GM12878 (cell line): ENCODE measurements at regions not wholly inside any gene's neighbourhood (a gene's known extent, or its start where the extent isn't known, plus 50 kb on each side); places are given as distances from the start of the nearest gene placed in this dataset.

Experiments
- ATAC-seq: fragments of 200-7000 bp; cut with Tn5 transposase; 3 replicates; pipeline ENCODE4 v1.9.1; 2020; ENCODE audit warnings: mild to moderate bottlenecking, moderate library complexity
- BruUV-seq: library from RNA; stranded (reverse); fragments of 400-500 nt; replicated peaks from 2 replicates; lab custom pipeline; 2021; lab: Mats Ljungman, UMichigan
- CTCF ChIA-PET: fragments of 300-600 bp; sonication (Branson Sonifier 250); formaldehyde crosslinking; extraction: SDS; loops from one replicate; lab custom pipeline; 2021; ENCODE audit warnings: inconsistent platforms; lab: Yijun Ruan, JAX
- POLR2A ChIA-PET: fragments of 350-600 bp; formaldehyde crosslinking; extraction: SDS; loops from one replicate; lab custom pipeline; 2021; ENCODE audit warnings: inconsistent platforms; lab: Charles Lee
- RAD21 ChIA-PET: fragments of 300-600 bp; sonication (Branson Sonifier 250); formaldehyde crosslinking; loops from one replicate; lab custom pipeline; 2023; ENCODE audit warnings: antibody characterized with exemption; ENCODE audit not compliant: unreplicated experiment; lab: Charles Lee
- SMC1A ChIA-PET: fragments of 300-600 bp; sonication (Branson Sonifier 250); formaldehyde crosslinking; loops from one replicate; lab custom pipeline; 2023; ENCODE audit not compliant: unreplicated experiment, uncharacterized antibody; lab: Charles Lee
- DNase-seq: peaks from one replicate; pipeline ENCODE4 v3.0.0-alpha.2; 2011; ENCODE audit warnings: low read depth, low spot score
- FAIRE-seq: peaks from 3 replicates; lab custom pipeline; 2011; peaks lifted over from hg19 to GRCh38; lab: Jason Lieb, UNC
- H2AFZ ChIP-seq: 2 replicates; pipeline ENCODE4 v1.6.0; 2011; ENCODE audit warnings: low read depth, low read length, control low read depth; ENCODE audit not compliant: control insufficient read depth
- H3K27ac ChIP-seq: 2 replicates; pipeline ENCODE4 v1.5.1; 2011; ENCODE audit warnings: control low read depth; ENCODE audit not compliant: control insufficient read depth, insufficient read depth
- H3K27me3 ChIP-seq, 2 experiments: replicated peaks in 1 of 2; 2 replicates each; pipeline versions ENCODE4 v1.6.0 to v1.6.1; 2011; ENCODE audit warnings: low read length in 1 of 2; ENCODE audit not compliant: control insufficient read depth in 2 of 2, insufficient read depth in 2 of 2
- H3K36me3 ChIP-seq, 2 experiments: 2 replicates each; pipeline ENCODE4 v1.5.1; 2011; ENCODE audit warnings: low read length in 1 of 2; ENCODE audit not compliant: control insufficient read depth in 2 of 2, insufficient read depth in 2 of 2
- H3K4me1 ChIP-seq: 2 replicates; pipeline ENCODE4 v1.6.1; 2011; ENCODE audit warnings: mild to moderate bottlenecking, low read length, moderate library complexity, mixed read lengths; ENCODE audit not compliant: control insufficient read depth, insufficient read depth
- H3K4me2 ChIP-seq: 2 replicates; pipeline ENCODE4 v1.6.0; 2011; ENCODE audit warnings: control low read depth; ENCODE audit not compliant: control insufficient read depth, insufficient read depth
- H3K4me3 ChIP-seq: fragments of 200-600 bp; sonication (generic); 2 replicates; pipeline ENCODE4 v1.5.1; 2016
- H3K79me2 ChIP-seq: 2 replicates; pipeline ENCODE4 v1.6.0; 2011; ENCODE audit warnings: low read length; ENCODE audit not compliant: control insufficient read depth, insufficient read depth
- H3K9ac ChIP-seq: 2 replicates; pipeline ENCODE4 v1.8.0; 2011; ENCODE audit warnings: low read length, control low read depth, mixed read lengths; ENCODE audit not compliant: control insufficient read depth, insufficient read depth
- H3K9me3 ChIP-seq: replicated peaks from 3 replicates; pipeline ENCODE4 v1.5.1; 2011; ENCODE audit warnings: mild to moderate bottlenecking, low read length; ENCODE audit not compliant: control insufficient read depth, insufficient read depth
- H4K20me1 ChIP-seq: 2 replicates; pipeline ENCODE4 v1.6.0; 2011; ENCODE audit not compliant: control insufficient read depth, insufficient read depth
- CBX5 ChIP-seq: sonication (generic); IDR thresholded peaks from 2 replicates; pipeline ENCODE4 v1.6.1; 2016; ENCODE audit warnings: low read depth, moderate library complexity, mild to moderate bottlenecking, inconsistent platforms
- CEBPB ChIP-seq, 2 experiments: fragments of 150-350 bp in 1 of 2; IDR thresholded peaks; 2 replicates each; pipeline ENCODE4 v1.6.1; 2012 to 2014; ENCODE audit warnings: low read depth in 2 of 2, low read length in 2 of 2, borderline replicate concordance in 1 of 2, inconsistent platforms in 1 of 2
- CHD4 ChIP-seq: fragments of 200-600 bp; sonication (generic); IDR thresholded peaks from 2 replicates; pipeline ENCODE4 v1.6.1; 2016; ENCODE audit warnings: mild to moderate bottlenecking
- CREM ChIP-seq: IDR thresholded peaks from 2 replicates; pipeline ENCODE4 v1.6.1; 2014; ENCODE audit warnings: antibody characterized with exemption, low read depth
- EGR1 ChIP-seq, 2 experiments: IDR thresholded peaks; 1 replicate in 1 of 2; 2 replicates in 1 of 2; pipeline ENCODE4 v1.6.1; 2011 to 2012; ENCODE audit warnings: low read depth in 2 of 2, low read length in 2 of 2, borderline replicate concordance in 1 of 2, mild to moderate bottlenecking in 1 of 2, moderate library complexity in 1 of 2
- HDGF ChIP-seq: fragments of 450-650 bp; IDR thresholded peaks from 2 replicates; pipeline ENCODE4 v1.6.1; 2016; ENCODE audit warnings: antibody characterized with exemption
- IKZF2 ChIP-seq, 2 experiments: fragments of 450-650 bp; IDR thresholded peaks; 2 replicates each; pipeline ENCODE4 v1.6.1; 2017; ENCODE audit warnings: mild to moderate bottlenecking in 2 of 2, moderate library complexity in 2 of 2
- IRF4 ChIP-seq: IDR thresholded peaks from 2 replicates; pipeline ENCODE4 v1.6.1; 2011; ENCODE audit warnings: low read depth, low read length
- MEF2B ChIP-seq: fragments of 450-650 bp; IDR thresholded peaks from 2 replicates; pipeline ENCODE4 v1.6.1; 2018; ENCODE audit warnings: mild to moderate bottlenecking, moderate library complexity; ENCODE audit not compliant: partially characterized antibody, poor library complexity, severe bottlenecking
- PAX5 ChIP-seq: IDR thresholded peaks from 2 replicates; pipeline ENCODE4 v1.6.1; 2011; ENCODE audit warnings: low read depth, low read length, borderline replicate concordance
- STAT3 ChIP-seq: IDR thresholded peaks from 2 replicates; pipeline ENCODE4 v1.6.1; 2011; ENCODE audit warnings: low read depth, low read length, improper control_type of control experiment
- TBL1XR1 ChIP-seq: IDR thresholded peaks from 2 replicates; pipeline ENCODE4 v1.6.1; 2012; ENCODE audit warnings: low read depth, low read length, improper control_type of control experiment
- WGBS: methylation state at CpG from one replicate; pipeline ENCODE4 v1.1.6; 2016; ENCODE audit warnings: low lambda C conversion rate; ENCODE audit not compliant: insufficient replicate concordance, insufficient coverage; ENCODE audit errors: missing lambda C conversion rate; 5-methylcytosine and 5-hydroxymethylcytosine counted together
- in situ Hi-C: fragments of 300-500 bp; cut with MboI; formaldehyde crosslinking; loops from 9 replicates; pipeline ENCODE4 v1.14.3; 2018; ENCODE audit warnings: mixed read lengths
- intact Hi-C: fragments of 100-400 bp; cut with micrococcal nuclease; formaldehyde crosslinking; loops from one replicate; pipeline ENCODE4 v1.14.2; 2022; ENCODE audit not compliant: unreplicated experiment
- TF ChIP-seq, protein P1 (sequence below): fragments of 450-650 bp; IDR thresholded peaks from 2 replicates; pipeline ENCODE4 v1.6.1; 2018; ENCODE audit warnings: borderline replicate concordance, mild to moderate bottlenecking; ENCODE audit not compliant: partially characterized antibody
- TF ChIP-seq, protein P2 (sequence below): fragments of 450-650 bp; IDR thresholded peaks from 2 replicates; pipeline ENCODE4 v1.6.1; 2017; ENCODE audit warnings: borderline replicate concordance
- TF ChIP-seq, protein P3 (sequence below): fragments of 450-650 bp; formaldehyde crosslinking; IDR thresholded peaks from 2 replicates; pipeline ENCODE4 v1.4.0; 2022; ENCODE audit warnings: mild to moderate bottlenecking, moderate library complexity

DNA sequence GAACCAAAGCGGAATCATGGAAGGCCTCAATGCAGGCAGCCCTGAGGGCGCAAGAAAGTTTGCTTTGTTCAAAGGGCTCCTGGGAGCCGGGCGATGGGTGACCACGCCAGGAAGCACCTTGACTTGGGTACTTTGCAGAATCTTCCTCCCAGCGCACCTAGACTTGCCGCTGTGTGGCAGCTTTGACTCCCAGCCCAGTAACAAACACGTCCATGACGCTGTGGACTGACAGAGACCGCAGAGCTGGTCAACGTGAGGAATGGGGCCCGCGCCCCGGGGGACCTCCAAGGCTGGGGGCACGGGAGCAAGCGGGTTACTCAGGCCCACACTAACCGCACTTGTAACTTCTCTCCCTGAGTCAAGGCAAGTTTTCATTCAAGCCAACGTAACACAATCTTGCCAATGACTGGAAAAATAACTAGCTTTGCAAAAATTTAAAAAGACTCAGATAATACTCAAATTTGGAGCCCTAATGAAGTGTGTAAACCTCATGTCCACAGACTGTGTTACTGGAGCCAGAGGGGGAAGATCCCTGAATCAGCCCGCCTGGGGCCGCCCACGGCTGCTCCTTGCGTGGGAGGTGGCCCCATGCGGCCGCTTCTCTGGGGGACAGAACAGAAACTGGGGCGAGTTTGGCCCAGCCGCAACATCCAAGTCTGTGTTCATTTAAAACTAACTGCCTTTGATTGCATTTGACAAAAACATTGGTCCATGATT is 130.8 kb downstream of the DNAJB6 start:
- TF ChIP-seq EGR1 (IDR thresholded peaks at IDR 0.05; ENCODE audit: borderline replicate concordance in 1 of 2, low read depth in 2 of 2, low read length in 2 of 2) (no peak), STAT3 (no peak), IRF4 (no peak), CHD4 (no peak), TBL1XR1 (no peak), PAX5 (no peak), HDGF (no peak), CREM (no peak), CBX5 (no peak), CEBPB (IDR thresholded peaks at IDR 0.05; ENCODE audit: borderline replicate concordance in 1 of 2, low read depth in 2 of 2, low read length in 2 of 2) (no peak), IKZF2 (IDR thresholded peaks at IDR 0.05) (no peak), MEF2B (no peak)
- TF ChIP-seq, protein P1, sequence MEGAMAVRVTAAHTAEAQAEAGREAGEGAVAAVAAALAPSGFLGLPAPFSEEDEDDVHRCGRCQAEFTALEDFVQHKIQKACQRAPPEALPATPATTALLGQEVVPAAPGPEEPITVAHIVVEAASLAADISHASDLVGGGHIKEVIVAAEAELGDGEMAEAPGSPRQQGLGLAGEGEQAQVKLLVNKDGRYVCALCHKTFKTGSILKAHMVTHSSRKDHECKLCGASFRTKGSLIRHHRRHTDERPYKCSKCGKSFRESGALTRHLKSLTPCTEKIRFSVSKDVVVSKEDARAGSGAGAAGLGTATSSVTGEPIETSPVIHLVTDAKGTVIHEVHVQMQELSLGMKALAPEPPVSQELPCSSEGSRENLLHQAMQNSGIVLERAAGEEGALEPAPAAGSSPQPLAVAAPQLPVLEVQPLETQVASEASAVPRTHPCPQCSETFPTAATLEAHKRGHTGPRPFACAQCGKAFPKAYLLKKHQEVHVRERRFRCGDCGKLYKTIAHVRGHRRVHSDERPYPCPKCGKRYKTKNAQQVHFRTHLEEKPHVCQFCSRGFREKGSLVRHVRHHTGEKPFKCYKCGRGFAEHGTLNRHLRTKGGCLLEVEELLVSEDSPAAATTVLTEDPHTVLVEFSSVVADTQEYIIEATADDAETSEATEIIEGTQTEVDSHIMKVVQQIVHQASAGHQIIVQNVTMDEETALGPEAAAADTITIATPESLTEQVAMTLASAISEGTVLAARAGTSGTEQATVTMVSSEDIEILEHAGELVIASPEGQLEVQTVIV = no peak
- TF ChIP-seq, protein P2, sequence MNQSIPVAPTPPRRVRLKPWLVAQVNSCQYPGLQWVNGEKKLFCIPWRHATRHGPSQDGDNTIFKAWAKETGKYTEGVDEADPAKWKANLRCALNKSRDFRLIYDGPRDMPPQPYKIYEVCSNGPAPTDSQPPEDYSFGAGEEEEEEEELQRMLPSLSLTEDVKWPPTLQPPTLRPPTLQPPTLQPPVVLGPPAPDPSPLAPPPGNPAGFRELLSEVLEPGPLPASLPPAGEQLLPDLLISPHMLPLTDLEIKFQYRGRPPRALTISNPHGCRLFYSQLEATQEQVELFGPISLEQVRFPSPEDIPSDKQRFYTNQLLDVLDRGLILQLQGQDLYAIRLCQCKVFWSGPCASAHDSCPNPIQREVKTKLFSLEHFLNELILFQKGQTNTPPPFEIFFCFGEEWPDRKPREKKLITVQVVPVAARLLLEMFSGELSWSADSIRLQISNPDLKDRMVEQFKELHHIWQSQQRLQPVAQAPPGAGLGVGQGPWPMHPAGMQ = no peak
- TF ChIP-seq, protein P3, sequence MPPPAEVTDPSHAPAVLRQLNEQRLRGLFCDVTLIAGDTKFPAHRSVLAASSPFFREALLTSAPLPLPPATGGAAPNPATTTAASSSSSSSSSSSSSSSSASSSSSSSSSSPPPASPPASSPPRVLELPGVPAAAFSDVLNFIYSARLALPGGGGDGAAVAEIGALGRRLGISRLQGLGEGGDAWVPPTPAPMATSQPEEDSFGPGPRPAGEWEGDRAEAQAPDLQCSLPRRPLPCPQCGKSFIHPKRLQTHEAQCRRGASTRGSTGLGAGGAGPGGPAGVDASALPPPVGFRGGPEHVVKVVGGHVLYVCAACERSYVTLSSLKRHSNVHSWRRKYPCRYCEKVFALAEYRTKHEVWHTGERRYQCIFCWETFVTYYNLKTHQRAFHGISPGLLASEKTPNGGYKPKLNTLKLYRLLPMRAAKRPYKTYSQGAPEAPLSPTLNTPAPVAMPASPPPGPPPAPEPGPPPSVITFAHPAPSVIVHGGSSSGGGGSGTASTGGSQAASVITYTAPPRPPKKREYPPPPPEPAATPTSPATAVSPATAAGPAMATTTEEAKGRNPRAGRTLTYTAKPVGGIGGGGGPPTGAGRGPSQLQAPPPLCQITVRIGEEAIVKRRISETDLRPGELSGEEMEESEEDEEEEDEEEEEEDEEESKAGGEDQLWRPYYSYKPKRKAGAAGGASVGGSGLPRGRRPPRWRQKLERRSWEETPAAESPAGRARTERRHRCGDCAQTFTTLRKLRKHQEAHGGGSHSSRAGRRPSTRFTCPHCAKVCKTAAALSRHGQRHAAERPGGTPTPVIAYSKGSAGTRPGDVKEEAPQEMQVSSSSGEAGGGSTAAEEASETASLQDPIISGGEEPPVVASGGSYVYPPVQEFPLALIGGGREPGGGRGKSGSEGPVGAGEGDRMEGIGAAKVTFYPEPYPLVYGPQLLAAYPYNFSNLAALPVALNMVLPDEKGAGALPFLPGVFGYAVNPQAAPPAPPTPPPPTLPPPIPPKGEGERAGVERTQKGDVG = no peak
- Histone ChIP-seq H3K27ac (no peak overlapping the region), H4K20me1 (no peaks in the 10 kb centered on the region), H3K79me2 (no peaks in the 10 kb centered on the region), H3K27me3 (no peaks in the 10 kb centered on the region), H3K4me2 (no peak overlapping the region), H2AFZ (no peak overlapping the region), H3K4me3 (no peak overlapping the region), H3K36me3 (no peaks in the 10 kb centered on the region), H3K9ac (no peak overlapping the region), H3K9me3 (no peaks in the 10 kb centered on the region; the same call in 2 of the 3 replicates), H3K4me1 (no peaks in the 10 kb centered on the region)
- POLR2A ChIA-PET = no interaction called here
- SMC1A ChIA-PET = no interaction called here
- WGBS = 51% methylated on average over 26 of the region's 26 CpGs
- FAIRE-seq = no peak
- no TSS peak for BruUV-seq
- RAD21 ChIA-PET = no interaction called here
- intact Hi-C loops (no loop called here), in situ Hi-C loops (no loop called here)
- CTCF ChIA-PET = no interaction called here
- no peak for ATAC-seq
- DNase-seq = no peak
